ENCODE measurements at regions not wholly inside any gene's neighbourhood (a gene's known extent, or its start where the extent isn't known, plus 50 kb on each side); places are given as distances from the start of the nearest gene placed in this dataset.

DNA sequence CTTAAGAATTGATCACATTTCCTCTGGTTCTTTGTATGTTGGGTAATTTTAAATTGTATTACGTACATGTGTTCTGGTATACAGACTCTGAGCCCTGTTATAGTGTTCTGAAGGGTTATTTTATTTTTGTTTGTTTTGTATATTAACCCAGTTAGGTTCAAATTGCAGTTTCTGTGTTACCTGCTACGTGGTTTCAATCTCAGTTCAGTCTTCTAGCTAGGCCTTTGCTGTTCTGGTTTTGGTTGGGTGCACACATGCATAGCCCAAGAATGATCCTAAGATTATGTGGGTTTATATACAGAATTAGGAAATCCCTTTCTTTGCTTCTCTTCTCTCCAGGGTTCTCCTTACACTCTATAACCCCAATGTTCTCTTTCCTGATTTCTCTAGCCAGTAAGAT, 161.0 kb downstream of the PPP1R2C start:
- TF ChIP-seq, protein P1, sequence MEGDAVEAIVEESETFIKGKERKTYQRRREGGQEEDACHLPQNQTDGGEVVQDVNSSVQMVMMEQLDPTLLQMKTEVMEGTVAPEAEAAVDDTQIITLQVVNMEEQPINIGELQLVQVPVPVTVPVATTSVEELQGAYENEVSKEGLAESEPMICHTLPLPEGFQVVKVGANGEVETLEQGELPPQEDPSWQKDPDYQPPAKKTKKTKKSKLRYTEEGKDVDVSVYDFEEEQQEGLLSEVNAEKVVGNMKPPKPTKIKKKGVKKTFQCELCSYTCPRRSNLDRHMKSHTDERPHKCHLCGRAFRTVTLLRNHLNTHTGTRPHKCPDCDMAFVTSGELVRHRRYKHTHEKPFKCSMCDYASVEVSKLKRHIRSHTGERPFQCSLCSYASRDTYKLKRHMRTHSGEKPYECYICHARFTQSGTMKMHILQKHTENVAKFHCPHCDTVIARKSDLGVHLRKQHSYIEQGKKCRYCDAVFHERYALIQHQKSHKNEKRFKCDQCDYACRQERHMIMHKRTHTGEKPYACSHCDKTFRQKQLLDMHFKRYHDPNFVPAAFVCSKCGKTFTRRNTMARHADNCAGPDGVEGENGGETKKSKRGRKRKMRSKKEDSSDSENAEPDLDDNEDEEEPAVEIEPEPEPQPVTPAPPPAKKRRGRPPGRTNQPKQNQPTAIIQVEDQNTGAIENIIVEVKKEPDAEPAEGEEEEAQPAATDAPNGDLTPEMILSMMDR (IDR thresholded peaks at IDR 0.05; ENCODE audit: low read depth, low read length, poor library complexity, severe bottlenecking), result no peak
- no peak for TF ChIP-seq EZH2phosphoT487 (IDR thresholded peaks at IDR 0.05; ENCODE audit: borderline replicate concordance, low read length)
